Duodenal mucosa (tissue), 2 donors: ENCODE measurements at regions not wholly inside any gene's neighbourhood (a gene's known extent, or its start where the extent isn't known, plus 50 kb on each side); places are given as distances from the start of the nearest gene placed in this dataset.

ENCODE experiments used
- H3K27ac ChIP-seq: one replicate; pipeline ENCODE4 v1.7.0; 2013; ENCODE audit warnings: low read depth, low read length
- H3K27me3 ChIP-seq, 2 donors: one replicate each; pipeline ENCODE4 v1.7.0; 2013; ENCODE audit warnings: low read length in 2 of 2, control low read depth in 1 of 2; ENCODE audit not compliant: insufficient read depth in 2 of 2, control insufficient read depth in 1 of 2
- H3K36me3 ChIP-seq, 2 donors: one replicate each; pipeline ENCODE4 v1.7.0; 2013; ENCODE audit warnings: low read length in 2 of 2, control low read depth in 1 of 2; ENCODE audit not compliant: insufficient read depth in 2 of 2, control insufficient read depth in 1 of 2
- H3K4me1 ChIP-seq, 2 donors: one replicate each; pipeline ENCODE4 v1.7.0; 2013; ENCODE audit warnings: low read length in 2 of 2, control low read depth in 1 of 2; ENCODE audit not compliant: insufficient read depth in 2 of 2, control insufficient read depth in 1 of 2
- H3K4me3 ChIP-seq, 2 donors: one replicate each; pipeline ENCODE4 v1.7.0; 2013; ENCODE audit warnings: low read length in 2 of 2, low read depth in 1 of 2
- H3K9ac ChIP-seq, 2 donors: one replicate each; pipeline ENCODE4 v1.7.0; 2013; ENCODE audit warnings: low read length in 2 of 2, low read depth in 1 of 2
- H3K9me3 ChIP-seq, 2 donors: one replicate each; pipeline ENCODE4 v1.7.0; 2013; ENCODE audit warnings: low read length in 2 of 2, control low read depth in 1 of 2; ENCODE audit not compliant: control insufficient read depth in 1 of 2

- peaks cover 0 to 2% of the 10 kb centered on the region in 2 donors for H3K9me3 ChIP-seq
- no peak overlapping the region for H3K27ac ChIP-seq
- no peaks in the 10 kb centered on the region for H3K36me3 ChIP-seq
- no peaks in the 10 kb centered on the region for H3K27me3 ChIP-seq
- H3K4me3 ChIP-seq: no peak overlapping the region
- no peaks in the 10 kb centered on the region for H3K4me1 ChIP-seq
- H3K9ac ChIP-seq: no peak overlapping the region
Observed at GRCh38 chr5:6806668-6807067, 93.4 kb downstream of the TENT4A start.

- Histone ChIP-seq H3K27me3 (no peaks in the 10 kb centered on the region), H3K36me3 (no peaks in the 10 kb centered on the region), H3K4me3 (no peak overlapping the region)
Observed at GRCh38 chr5:6808462-6808861, 95.2 kb downstream of the TENT4A start.

GRCh38 chr5:6810641-6811405 is 97.6 kb downstream of the TENT4A start:
- Histone ChIP-seq H3K27ac (no peak overlapping the region), H3K4me3 (no peak overlapping the region), H3K36me3 (no peaks in the 10 kb centered on the region), H3K9me3 (peaks cover 0 to 2% of the 10 kb centered on the region in 2 donors), H3K4me1 (peaks cover 22 to 24% of the 10 kb centered on the region in 2 donors), H3K27me3 (no peaks in the 10 kb centered on the region), H3K9ac (no peak overlapping the region)

More at GRCh38 chr5:6808462-6808861, 95.2 kb downstream of the TENT4A start:
- H3K27ac ChIP-seq: no peak overlapping the region
- no peak overlapping the region for H3K9ac ChIP-seq
- peaks cover 10 to 13% of the 10 kb centered on the region in 2 donors for H3K4me1 ChIP-seq
- peaks cover 0 to 2% of the 10 kb centered on the region in 2 donors for H3K9me3 ChIP-seq

- Histone ChIP-seq H3K4me3 (no peak overlapping the region), H3K36me3 (no peaks in the 10 kb centered on the region), H3K4me1 (peaks cover 22 to 24% of the 10 kb centered on the region in 2 donors), H3K27me3 (no peaks in the 10 kb centered on the region), H3K27ac (no peak overlapping the region), H3K9ac (no peak overlapping the region), H3K9me3 (no peaks in the 10 kb centered on the region)
Observed at GRCh38 chr5:6812091-6812490, 98.9 kb downstream of the TENT4A start.

- Histone ChIP-seq H3K4me1 (peaks cover 22 to 24% of the 10 kb centered on the region in 2 donors), H3K27me3 (no peaks in the 10 kb centered on the region), H3K36me3 (no peaks in the 10 kb centered on the region), H3K9me3 (no peaks in the 10 kb centered on the region), H3K4me3 (no peak overlapping the region), H3K27ac (no peak overlapping the region), H3K9ac (no peak overlapping the region)
Observed at GRCh38 chr5:6812800-6813731, 99.8 kb downstream of the TENT4A start.

- Histone ChIP-seq H3K9ac (no peak overlapping the region), H3K4me3 (no peak overlapping the region), H3K4me1 (peaks cover 22 to 24% of the 10 kb centered on the region in 2 donors), H3K36me3 (no peaks in the 10 kb centered on the region), H3K9me3 (no peaks in the 10 kb centered on the region), H3K27me3 (peaks cover 0 to 3% of the 10 kb centered on the region in 2 donors), H3K27ac (no peak overlapping the region)
Observed at GRCh38 chr5:6814816-6815215, 101.6 kb downstream of the TENT4A start.

- no peak overlapping the region for H3K4me3 ChIP-seq
- H3K36me3 ChIP-seq: no peaks in the 10 kb centered on the region
- H3K27me3 ChIP-seq: peaks cover 0 to 3% of the 10 kb centered on the region in 2 donors
- H3K9me3 ChIP-seq: peaks cover 0 to 5% of the 10 kb centered on the region in 2 donors
- H3K27ac ChIP-seq: no peak overlapping the region
- no peak overlapping the region for H3K9ac ChIP-seq
- peaks cover 8% of the 10 kb centered on the region in 2 donors for H3K4me1 ChIP-seq
Observed at GRCh38 chr5:6818594-6819511, 105.6 kb downstream of the TENT4A start.

GRCh38 chr5:6819521-6819920 is 106.3 kb downstream of the TENT4A start:
- H3K27me3 ChIP-seq: peaks cover 0 to 3% of the 10 kb centered on the region in 2 donors
- H3K4me3 ChIP-seq: no peak overlapping the region
- peaks cover 5 to 6% of the 10 kb centered on the region in 2 donors for H3K4me1 ChIP-seq
- H3K9me3 ChIP-seq: peaks cover 0 to 5% of the 10 kb centered on the region in 2 donors
- H3K36me3 ChIP-seq: no peaks in the 10 kb centered on the region
- H3K27ac ChIP-seq: no peak overlapping the region
- no peak overlapping the region for H3K9ac ChIP-seq

- Histone ChIP-seq H3K27me3 (peaks cover 0 to 3% of the 10 kb centered on the region in 2 donors), H3K9ac (no peak overlapping the region), H3K27ac (no peak overlapping the region), H3K4me1 (no peaks in the 10 kb centered on the region), H3K4me3 (no peak overlapping the region), H3K9me3 (peaks cover 0 to 5% of the 10 kb centered on the region in 2 donors), H3K36me3 (no peaks in the 10 kb centered on the region)
Observed at GRCh38 chr5:6820851-6821479, 107.7 kb downstream of the TENT4A start.
